SK-N-MC (cell line): ENCODE measurements at regions not wholly inside any gene's neighbourhood (a gene's known extent, or its start where the extent isn't known, plus 50 kb on each side); places are given as distances from the start of the nearest gene placed in this dataset.

Experiments
- DNase-seq: peaks from one replicate; pipeline ENCODE4 v3.0.0-alpha.2; 2011; ENCODE audit warnings: low read depth, low spot score
- H3K27ac ChIP-seq: fragments of 200-600 bp; sonication (generic); 2 replicates; pipeline ENCODE4 v1.5.1; 2016; ENCODE audit warnings: mixed run types
- H3K36me3 ChIP-seq: fragments of 200-600 bp; sonication (generic); 2 replicates; pipeline ENCODE4 v1.6.1; 2017; ENCODE audit warnings: antibody characterized with exemption, low read length, mixed read lengths; ENCODE audit not compliant: insufficient read depth
- H3K4me3 ChIP-seq: fragments of 200-600 bp; sonication (generic); 2 replicates; pipeline ENCODE4 v1.5.1; 2016
- H3K9ac ChIP-seq: fragments of 200-600 bp; sonication (generic); 2 replicates; pipeline ENCODE4 v1.8.0; 2017; ENCODE audit warnings: mixed run types, mixed read lengths; ENCODE audit not compliant: insufficient read length
- H3K9me3 ChIP-seq: fragments of 200-600 bp; sonication (generic); 2 replicates; pipeline ENCODE4 v1.6.1; 2017; ENCODE audit warnings: low read depth, mild to moderate bottlenecking, antibody characterized with exemption, low read length, moderate library complexity, mixed read lengths
- EZH2 ChIP-seq: fragments of 200-600 bp; sonication (generic); IDR thresholded peaks from one replicate; pipeline ENCODE4 v1.6.1; 2017; ENCODE audit warnings: antibody characterized with exemption
- FOXP2 ChIP-seq: optimal IDR thresholded peaks from 2 replicates; pipeline ENCODE3; 2011; ENCODE audit warnings: mild to moderate bottlenecking, moderate library complexity; ENCODE audit not compliant: insufficient read depth; ENCODE audit errors: extremely low read length, control extremely low read depth
- POLR2AphosphoS5 ChIP-seq: IDR thresholded peaks from 2 replicates; pipeline ENCODE4 v1.6.1; 2012; ENCODE audit warnings: mild to moderate bottlenecking, low read depth, low read length, borderline replicate concordance

DNA sequence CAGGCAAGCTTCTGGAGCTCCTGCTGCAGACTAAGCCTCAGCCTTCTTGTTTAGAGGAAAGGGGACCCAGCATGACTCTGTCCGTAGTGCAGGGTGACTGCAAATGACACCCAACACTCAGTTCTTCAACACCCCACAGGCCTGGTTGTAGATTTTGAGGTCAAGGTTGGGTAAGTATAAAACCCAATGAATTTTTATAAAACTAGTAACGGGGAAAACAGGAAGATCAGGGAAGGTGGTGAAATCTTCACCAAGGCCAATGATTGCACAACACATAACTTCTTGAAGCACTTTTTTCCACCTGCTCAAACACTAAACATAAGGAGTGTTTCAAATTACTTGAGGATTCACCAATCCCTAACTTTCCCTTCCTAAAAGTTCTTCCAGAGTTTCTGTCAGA is 89.4 kb upstream of the JAK1 start:
- Histone ChIP-seq H3K36me3 (peaks cover 53% of the 10 kb centered on the region), H3K9ac (no peak overlapping the region), H3K4me3 (no peak overlapping the region), H3K9me3 (no peaks in the 10 kb centered on the region), H3K27ac (no peak overlapping the region)
- TF ChIP-seq FOXP2 = no peak
- no peak for TF ChIP-seq POLR2AphosphoS5
- no peak for TF ChIP-seq EZH2
- DNase-seq = no peak

DNA sequence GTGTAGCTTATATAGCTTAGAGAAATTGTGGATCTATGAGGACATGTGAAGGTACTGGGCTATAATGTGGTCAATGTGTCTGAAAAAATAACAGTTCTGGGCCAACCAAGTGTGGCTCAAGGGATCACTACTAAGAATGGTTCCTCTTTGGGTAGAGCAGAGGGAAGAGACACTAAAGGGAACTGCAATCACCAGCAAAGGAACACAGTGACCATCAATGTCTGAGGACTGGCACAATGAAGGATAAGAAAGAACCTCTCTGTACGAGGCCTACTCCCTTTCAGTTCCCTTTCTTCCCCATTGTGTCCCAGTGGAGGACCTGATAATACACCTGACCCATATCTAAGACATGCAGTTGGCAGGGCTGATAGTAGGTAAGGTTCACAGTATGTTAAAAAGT is 89.9 kb upstream of the JAK1 start:
- Histone ChIP-seq H3K9me3 (no peaks in the 10 kb centered on the region), H3K36me3 (peaks cover 53% of the 10 kb centered on the region), H3K27ac (no peak overlapping the region), H3K9ac (no peak overlapping the region), H3K4me3 (no peak overlapping the region)
- TF ChIP-seq FOXP2 (no peak), EZH2 (no peak), POLR2AphosphoS5 (no peak)
- DNase-seq = no peak

DNA sequence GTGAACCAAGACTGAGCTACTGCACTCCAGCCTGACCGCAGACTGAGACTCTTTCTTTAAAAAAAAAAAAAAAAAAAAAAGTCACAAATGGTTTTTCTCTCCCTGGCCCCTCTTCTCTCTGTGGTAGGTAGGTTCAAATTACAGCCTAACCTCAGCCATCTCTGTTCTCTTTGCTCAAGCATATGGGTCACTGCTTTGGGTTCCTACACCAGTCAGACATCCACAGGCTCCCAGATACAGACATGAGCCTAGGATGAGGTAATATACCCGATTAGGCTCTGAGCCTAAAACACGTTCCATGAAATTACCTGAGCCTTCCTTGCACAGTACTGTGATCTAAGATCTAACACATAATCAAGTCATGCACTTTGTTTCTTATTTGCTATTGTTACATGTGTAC is 90.5 kb upstream of the JAK1 start:
- H3K9me3 ChIP-seq = no peaks in the 10 kb centered on the region
- no peak overlapping the region for H3K27ac ChIP-seq
- no peak for TF ChIP-seq POLR2AphosphoS5
- TF ChIP-seq EZH2 = no peak
- no peak for TF ChIP-seq FOXP2
- H3K9ac ChIP-seq = no peak overlapping the region
- H3K36me3 ChIP-seq = peaks cover 53% of the 10 kb centered on the region
- no peak for DNase-seq
- no peak overlapping the region for H3K4me3 ChIP-seq

DNA sequence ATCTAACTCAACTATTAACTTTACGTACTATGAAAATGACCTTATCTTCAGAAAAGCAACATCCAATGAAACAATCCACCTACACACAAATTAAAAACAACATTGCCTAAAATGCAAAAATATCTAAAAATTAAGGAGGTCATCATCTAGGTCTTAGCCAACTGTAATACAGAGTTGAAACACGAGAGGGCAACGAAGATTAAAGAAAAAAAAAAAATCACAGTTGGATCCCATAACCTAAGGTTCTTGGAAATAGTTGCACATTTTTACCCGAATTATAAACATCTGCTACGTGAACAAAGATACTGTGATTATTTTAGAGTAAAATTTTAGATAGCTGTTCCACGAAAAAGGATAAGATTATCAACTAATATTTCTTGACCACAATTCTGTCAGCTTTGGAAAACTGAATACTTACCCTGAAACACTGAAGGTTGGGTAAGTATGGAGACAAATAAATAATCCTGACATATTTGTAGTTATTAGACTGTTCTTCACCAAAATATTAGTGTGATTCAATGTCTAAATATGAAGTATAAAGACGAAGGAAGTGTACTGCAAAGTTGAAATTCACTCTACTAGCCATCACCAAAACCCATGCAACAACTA is 88.0 kb upstream of the AK4 start:
- TF ChIP-seq FOXP2 (no peak), EZH2 (no peak), POLR2AphosphoS5 (no peak)
- H3K36me3 ChIP-seq = peaks cover 39% of the 10 kb centered on the region
- peak overlapping the region; percentile 65 for H3K27ac ChIP-seq
- H3K9ac ChIP-seq = peak overlapping the region; percentile 37
- peak overlapping the region; percentile 58 for H3K4me3 ChIP-seq
- H3K9me3 ChIP-seq = no peaks in the 10 kb centered on the region
- no peak for DNase-seq

DNA sequence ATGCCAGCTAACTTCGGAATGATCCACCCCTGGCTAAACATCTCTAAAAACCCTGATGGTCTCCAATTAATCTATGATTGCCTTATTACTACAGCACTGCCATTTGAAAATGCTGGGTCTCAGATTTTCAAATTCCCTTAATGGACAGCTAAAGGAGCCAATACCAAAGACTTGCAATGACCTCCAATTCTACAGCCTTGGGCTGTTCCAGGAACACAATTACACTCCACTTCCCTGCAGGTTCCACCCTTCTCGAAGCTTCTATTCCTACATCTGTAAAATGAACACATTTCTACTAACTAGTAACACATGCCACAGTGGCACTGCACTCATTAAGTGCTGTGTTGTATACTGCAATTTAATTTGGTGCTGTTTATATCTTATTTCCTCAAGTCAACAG is 85.7 kb upstream of the AK4 start:
- TF ChIP-seq EZH2 (no peak), FOXP2 (no peak), POLR2AphosphoS5 (no peak)
- H3K36me3 ChIP-seq = peaks cover 16% of the 10 kb centered on the region
- H3K4me3 ChIP-seq = peak overlapping the region; percentile 47
- peak overlapping the region; percentile 42 for H3K27ac ChIP-seq
- no peak for DNase-seq
- no peaks in the 10 kb centered on the region for H3K9me3 ChIP-seq
- H3K9ac ChIP-seq = peak overlapping the region; percentile 32

DNA sequence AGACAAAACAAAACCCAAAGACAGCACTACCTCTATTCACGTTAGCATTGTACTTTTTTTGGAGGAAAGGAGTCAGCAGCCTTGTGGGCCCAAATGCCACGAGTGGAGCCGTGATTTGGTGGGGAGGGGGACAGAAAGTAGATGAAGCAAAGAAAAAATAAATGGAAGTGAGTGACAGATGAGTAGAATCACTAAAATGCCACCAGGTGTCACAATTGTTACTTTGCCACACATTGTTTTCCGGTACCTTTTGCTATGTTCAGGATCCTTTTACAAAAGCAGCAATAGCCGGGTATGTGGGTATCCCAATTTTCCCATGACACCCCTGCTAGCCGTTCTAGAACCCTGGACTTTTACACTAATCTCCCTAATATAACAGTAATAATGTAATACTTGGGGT is 85.0 kb upstream of the AK4 start:
- Histone ChIP-seq H3K4me3 (peak overlapping the region; percentile 47), H3K36me3 (peaks cover 9% of the 10 kb centered on the region), H3K27ac (peak overlapping the region; percentile 42), H3K9ac (no peak overlapping the region), H3K9me3 (no peaks in the 10 kb centered on the region)
- TF ChIP-seq EZH2 = no peak
- no peak for TF ChIP-seq FOXP2
- no peak for TF ChIP-seq POLR2AphosphoS5
- no peak for DNase-seq

DNA sequence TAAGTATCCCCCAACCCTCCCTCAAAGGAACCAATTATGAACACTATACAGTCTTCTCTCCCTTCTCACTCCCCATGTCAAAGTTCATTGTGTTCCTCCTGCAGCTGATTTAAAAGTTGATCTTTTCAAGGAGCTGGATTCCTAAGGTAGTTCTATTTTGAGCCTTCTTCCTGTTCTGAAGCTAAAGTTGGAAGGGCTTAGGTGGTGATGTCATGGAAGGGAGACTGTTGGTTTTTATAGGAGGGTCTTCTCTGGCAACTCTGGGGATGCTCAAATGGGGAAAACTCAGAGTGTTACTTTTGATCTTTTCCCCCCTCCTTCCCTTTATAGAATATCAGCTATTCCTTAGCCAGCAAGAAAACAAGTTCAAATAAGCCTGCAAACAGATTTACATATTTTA is 83.0 kb upstream of the AK4 start:
- Histone ChIP-seq H3K9ac (peak overlapping the region; percentile 81), H3K36me3 (no peaks in the 10 kb centered on the region; the same call in 1 of the 2 replicates), H3K4me3 (peak overlapping the region; percentile 89)

DNA sequence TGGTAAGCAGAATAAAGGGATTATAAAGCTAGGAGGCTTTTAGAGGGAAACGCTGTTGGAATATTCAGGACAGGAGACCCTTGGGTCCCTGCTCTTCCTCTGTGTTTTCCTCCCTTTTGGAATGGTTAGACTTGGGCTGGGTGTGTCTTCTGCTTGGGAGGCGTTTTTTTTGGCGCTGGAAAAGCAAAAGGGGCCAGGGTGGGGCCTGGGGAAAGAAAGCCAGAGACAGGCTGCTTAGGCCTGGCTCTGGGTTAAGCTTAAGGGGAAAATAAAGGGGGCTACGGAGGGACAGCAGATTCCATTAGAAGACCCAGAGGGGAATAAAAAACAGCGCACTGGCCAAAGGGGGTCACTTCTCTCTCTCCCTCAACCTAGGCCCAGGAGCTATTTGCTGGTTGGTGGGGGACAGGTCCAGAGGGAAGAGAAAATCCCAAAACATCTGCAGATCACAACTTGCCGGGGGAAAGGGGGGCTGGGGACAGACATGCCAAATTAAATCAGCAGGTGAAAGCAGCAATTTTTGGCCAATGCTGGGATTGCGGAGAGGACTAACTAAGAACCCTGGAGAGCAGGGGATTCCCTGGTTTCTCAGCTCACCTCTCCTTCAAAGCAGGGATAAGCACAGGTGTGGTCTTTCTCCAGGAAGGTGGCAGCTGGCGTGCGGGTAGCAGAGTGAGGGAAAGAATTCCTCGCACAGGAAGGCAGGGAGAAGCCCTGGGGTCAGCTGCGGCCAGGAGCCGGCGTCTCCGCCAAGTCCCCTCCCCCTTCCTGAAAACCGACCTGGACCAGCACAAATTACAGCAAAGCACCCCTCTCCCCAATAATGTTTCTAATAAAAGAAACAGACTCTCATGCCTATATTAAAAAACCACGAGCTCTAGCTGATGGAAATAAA is 82.2 kb upstream of the AK4 start:
- H3K9ac ChIP-seq = peak overlapping the region; percentile 81

More for the DNA sequence above, 83.0 kb upstream of the AK4 start:
- no peak for TF ChIP-seq FOXP2
- no peak for TF ChIP-seq EZH2
- no peaks in the 10 kb centered on the region for H3K9me3 ChIP-seq
- DNase-seq = no peak
- peak overlapping the region; percentile 80 for H3K27ac ChIP-seq

More for the DNA sequence above, 82.2 kb upstream of the AK4 start:
- H3K4me3 ChIP-seq = peak overlapping the region; percentile 89
- peak overlapping the region; percentile 81 for H3K27ac ChIP-seq
- no peak for TF ChIP-seq EZH2
- no peak for TF ChIP-seq FOXP2
- TF ChIP-seq POLR2AphosphoS5 = no peak
- no peak for DNase-seq
- H3K36me3 ChIP-seq = no peaks in the 10 kb centered on the region; the same call in 1 of the 2 replicates
- no peaks in the 10 kb centered on the region for H3K9me3 ChIP-seq
